CD4-positive, alpha-beta T cell treated with Interleukin-10 for 1 hour (primary cell): ENCODE measurements at regions not wholly inside any gene's neighbourhood (a gene's known extent, or its start where the extent isn't known, plus 50 kb on each side); places are given as distances from the start of the nearest gene placed in this dataset.
"Not testable (repeated sequence)": the region's sequence is repeated elsewhere in the genome, so short reads cannot be mapped to it uniquely, and the experiment has no call there.

ENCODE experiments used
- DNase-seq: peaks from one replicate; pipeline ENCODE4 v3.0.0-alpha.2; 2020

GRCh38 chr14:40074169-40074568 is 641.9 kb upstream of the FBXO33 start:
- no peak for DNase-seq

DNA sequence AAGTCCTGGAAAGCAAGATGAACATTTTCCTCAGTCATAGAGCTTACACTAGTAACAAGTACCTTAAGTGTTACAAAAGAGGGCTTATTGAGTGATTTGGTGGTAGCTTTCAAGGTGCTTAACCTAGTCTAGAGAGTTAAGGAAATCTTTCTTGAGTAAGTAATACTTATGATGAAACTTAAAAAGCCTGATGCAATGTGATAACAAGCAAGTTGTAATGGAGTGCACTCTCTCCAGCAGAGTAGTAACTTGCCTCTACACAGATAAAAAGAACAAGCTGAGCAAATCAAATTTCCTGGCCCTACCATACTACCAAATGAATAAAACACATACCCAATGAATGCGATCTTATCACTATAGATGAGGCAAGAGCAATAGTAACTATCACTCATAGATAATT is 639.9 kb upstream of the FBXO33 start:
- no peak for DNase-seq

DNA sequence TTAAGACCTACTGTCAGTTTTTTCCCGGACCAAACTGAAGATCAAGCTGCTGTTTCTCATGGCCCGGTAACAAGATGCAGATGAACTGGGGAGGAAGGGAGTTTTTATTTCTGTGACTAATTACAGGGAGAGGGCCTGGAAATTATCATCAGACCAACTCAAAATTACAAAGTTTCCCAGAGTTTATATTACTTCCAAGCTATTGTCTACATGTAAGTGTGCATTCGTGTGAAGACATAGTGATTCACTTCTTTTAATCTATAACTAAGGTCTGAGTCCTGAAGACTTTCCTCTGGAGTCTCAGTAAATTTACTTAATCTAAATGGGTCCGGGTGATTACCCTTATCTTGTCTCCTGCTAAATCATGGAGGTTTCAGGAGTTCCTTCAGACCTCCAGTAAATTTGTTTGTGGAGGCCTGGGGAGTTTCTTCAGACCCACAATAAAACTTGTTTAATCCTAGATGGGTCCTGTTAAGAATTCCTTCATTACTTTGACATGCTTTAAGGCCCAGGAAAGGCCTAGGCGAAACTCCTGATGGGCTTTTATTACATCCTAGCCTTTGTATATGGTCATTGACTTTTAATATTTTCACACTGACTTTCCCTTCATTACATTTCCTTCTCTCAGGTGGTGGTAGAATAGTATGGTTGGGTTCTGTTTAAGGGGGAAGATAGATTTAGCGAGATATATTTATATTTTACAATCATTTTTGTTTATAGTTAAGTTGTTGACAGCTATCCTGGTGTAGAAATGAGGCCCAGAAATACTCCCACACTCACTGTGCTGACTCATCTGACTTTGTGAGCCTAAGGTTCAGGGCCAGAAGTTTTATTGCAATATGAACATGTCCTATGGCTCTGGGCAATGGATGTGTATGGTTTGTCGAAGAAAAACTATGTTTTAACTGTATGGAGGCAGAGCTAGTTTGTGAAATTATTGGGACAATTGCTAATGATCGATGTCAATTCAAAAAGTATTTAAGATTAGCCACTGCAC is 627.0 kb upstream of the FBXO33 start:
- no peak for DNase-seq

DNA sequence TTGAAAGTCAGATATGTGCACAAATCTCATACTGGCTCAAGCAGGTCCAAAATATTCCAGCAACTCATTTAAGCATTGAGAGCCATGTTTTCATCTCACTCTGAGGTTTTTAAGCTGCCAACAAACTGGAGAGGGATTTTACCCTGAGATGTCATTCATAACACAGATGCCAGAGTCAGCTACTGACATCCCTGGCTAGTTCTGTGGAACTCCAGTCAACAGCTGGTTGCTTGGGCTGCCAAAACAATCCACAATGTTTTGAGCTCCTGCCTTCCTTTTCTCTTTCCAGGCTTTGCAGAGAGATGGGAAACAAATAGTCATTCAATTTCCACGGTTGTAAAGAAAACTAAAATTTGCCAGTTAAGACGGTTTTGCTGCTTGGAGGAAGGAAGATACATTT is 621.2 kb upstream of the FBXO33 start:
- no peak for DNase-seq

DNA sequence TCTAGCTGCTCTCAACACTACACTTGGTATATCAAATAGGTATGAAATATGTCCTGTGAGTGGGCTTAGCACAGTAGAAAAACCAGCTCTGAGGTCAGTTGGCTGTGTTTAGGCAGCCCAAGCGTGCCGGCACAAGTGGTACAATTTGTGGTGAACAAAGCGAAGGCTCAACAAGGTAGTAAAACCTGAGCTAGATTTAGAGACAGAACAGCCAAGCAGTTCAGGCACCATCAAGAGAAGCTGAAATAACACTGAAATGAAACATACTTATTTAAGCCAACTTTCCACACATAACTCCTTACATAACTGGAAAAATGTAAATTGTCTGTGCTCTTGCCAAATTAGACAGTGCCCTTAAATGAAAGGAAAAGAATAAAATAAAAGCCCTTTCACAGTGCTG is 596.8 kb upstream of the FBXO33 start:
- no peak for DNase-seq

- no peak for DNase-seq
These were observed 592.9 kb upstream of the FBXO33 start for GRCh38 chr14:40025101-40025500.

- no peak for DNase-seq
These were observed 578.7 kb upstream of the FBXO33 start for GRCh38 chr14:40010961-40011360.

DNA sequence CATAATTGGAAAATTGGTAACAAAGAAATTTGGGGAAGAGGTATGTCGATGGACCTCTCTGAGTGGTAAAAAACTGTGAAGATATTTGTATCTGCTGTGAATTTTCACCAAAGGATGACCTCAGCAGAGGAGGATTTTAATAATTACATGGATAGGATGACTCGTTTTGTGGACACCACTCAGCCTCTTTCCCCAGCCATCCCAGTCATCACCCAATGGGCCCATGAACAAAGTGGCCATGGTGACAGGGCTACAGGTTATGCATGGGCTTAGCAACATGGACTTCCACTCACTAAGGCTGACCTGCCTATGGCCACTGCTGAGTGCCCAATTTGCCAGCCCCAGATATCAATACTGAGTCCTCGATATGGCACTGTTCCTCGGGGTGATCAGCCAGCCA is 577.5 kb upstream of the FBXO33 start:
- DNase-seq = no peak

DNA sequence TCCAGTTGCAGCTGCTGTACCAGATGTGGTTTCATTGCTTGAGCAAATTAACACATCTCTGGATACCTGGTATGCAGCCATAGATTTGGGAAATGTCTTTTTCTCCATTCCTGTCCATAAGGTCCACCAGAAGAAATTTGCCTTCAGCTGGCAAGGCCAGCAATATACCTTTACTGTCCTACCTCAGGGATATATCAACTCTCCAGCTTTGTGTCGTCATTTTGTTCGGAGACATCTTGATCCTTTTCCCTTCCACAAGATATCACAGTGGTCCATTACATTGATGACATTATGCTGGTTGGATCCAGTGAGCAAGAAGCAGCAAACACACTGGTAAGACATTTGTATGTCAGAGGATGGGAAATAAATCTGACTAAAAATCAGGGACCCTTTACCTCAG is 576.1 kb upstream of the FBXO33 start:
- DNase-seq = not testable (repeated sequence)

DNA sequence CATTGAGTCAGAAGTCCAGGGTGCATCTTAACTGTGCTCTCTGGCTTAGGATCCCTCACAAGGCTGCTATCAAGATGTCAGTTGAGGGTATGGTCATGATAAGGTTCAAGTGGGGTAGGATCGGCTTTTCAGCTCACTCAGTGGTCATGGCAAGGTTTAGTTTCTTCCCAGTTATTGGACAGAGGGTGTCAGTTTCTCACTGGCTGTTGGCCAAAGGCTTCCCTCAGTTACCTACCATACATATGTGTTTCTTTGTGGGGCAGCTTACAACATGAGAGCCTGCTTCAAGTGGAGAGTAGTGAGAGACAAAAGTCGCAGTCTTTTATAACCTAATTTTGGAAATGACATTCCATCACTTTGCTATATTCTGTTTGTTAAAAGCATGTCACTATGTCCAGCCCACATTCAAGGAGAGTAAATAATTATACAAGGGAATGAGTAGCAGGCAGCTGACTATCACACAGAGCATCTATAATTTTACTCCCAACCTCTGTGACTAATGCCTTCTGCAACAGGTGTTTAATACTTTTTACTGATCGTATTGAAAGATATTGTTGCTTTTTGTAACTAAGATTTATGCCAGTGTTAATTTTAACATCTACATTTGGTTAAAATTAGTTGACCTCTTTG is 572.8 kb upstream of the FBXO33 start:
- no peak for DNase-seq

GRCh38 chr14:40003773-40004172 is 571.5 kb upstream of the FBXO33 start:
- DNase-seq = no peak

GRCh38 chr14:39998854-39999253 is 566.6 kb upstream of the FBXO33 start:
- DNase-seq = no peak

- no peak for DNase-seq
These were observed 565.9 kb upstream of the FBXO33 start for GRCh38 chr14:39998114-39998513.

- DNase-seq = no peak
These were observed 558.8 kb upstream of the FBXO33 start for GRCh38 chr14:39991041-39991440.

DNA sequence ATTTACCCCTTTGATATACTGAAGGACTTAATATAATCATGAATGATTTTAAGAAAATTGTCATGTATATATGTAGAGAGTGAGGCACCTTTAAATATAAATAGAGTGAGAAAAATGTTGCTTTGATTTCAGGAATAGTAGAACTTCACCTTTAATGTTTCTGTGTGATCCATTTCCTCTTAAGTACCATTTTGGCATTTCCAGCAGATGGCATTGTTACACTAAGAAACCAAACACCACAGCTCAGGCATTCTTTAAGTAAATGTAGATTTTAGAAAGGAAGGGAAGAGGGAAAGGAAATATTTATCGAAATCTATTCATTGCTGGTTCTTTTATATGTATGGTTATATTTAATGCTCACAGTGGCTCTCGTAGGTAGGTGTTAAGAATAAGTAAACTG is 556.7 kb upstream of the FBXO33 start:
- peak; percentile 4 for DNase-seq

- DNase-seq = no peak
These were observed 552.1 kb upstream of the FBXO33 start for GRCh38 chr14:39984323-39984722.

DNA sequence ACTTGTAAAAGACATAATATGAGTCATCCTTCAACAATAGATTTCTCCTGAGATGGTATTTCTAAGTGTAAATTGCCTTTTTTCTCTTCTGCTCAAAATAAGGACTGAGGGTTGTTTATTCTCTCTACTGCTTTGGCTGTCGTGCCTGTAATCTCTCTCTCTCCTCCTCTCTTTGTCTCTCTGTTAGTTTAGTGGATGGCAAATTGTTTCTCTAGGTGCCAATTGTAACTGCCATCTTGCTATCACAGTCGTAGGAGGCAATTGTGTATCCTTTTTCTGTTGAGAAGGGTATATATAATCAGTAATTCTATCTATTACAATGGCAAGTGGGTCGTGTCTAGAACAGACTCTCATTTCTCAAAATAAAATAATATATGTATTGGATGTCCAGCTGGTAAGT is 545.0 kb upstream of the FBXO33 start:
- DNase-seq = no peak

GRCh38 chr14:39974036-39974435 is 541.8 kb upstream of the FBXO33 start:
- DNase-seq = no peak

DNA sequence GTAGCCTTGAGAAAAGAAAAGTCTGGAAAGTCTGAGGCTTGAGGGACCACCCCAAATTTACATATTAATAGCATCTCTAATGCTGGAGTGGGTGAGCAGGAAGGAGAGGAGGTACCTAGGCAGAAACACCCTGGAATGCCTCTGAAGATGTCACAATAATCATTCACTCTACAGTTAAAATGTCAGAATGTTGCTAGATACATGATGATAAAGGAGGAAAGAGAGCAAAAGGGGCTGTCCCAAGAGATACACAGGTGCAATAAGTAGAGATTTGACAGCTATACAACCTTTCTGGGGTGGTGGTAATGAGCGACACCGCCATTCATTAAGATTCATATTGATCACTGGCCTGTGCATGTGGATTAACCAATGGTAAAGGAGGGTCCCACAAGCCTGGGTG is 540.5 kb upstream of the FBXO33 start:
- DNase-seq = no peak

GRCh38 chr14:39967885-39968284 is 535.7 kb upstream of the FBXO33 start:
- DNase-seq = no peak

GRCh38 chr14:39957987-39958386 is 525.8 kb upstream of the FBXO33 start:
- DNase-seq = no peak

DNA sequence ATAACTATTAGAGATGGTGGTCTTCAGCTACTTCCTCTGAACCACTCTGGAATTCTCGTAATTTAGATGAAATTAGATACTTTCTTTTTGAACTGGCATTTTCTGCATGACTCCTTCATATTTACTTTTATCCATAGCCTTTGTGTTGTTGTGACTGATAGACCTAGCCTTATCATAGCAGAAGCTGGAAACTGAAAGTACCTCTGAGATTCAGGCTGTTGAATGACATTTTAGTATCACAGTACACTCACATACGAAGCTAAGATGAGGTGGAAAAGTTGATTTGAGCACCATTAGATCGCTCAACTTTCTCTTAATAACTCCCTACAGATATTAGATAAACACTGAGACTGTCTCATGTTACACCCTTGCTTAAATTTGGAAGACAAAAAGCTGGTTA is 525.1 kb upstream of the FBXO33 start:
- no peak for DNase-seq

GRCh38 chr14:39956372-39956771 is 524.1 kb upstream of the FBXO33 start:
- DNase-seq = no peak

- no peak for DNase-seq
These were observed 516.0 kb upstream of the FBXO33 start for GRCh38 chr14:39948235-39948634.
